Activated CD8-positive, alpha-beta T cell treated with anti-CD3 and anti-CD28 coated beads for 36 hours (primary cell): ENCODE measurements at regions not wholly inside any gene's neighbourhood (a gene's known extent, or its start where the extent isn't known, plus 50 kb on each side); places are given as distances from the start of the nearest gene placed in this dataset.

Experiments
- ATAC-seq: fragments of 200-7000 bp; cut with Tn5 transposase; one replicate; pipeline ENCODE4 v1.10.0; 2021; ENCODE audit warnings: mild to moderate bottlenecking, moderate library complexity
- CTCF ChIA-PET: fragments of 350-600 bp; sonication (Branson Sonifier 250); formaldehyde crosslinking; loops from one replicate; lab custom pipeline; 2021; ENCODE audit warnings: antibody characterized with exemption; lab: Charles Lee
- POLR2A ChIA-PET: fragments of 350-600 bp; sonication (Branson Sonifier 250); formaldehyde crosslinking; loops from one replicate; lab custom pipeline; 2021; ENCODE audit warnings: antibody characterized with exemption; lab: Charles Lee
- DNase-seq: peaks from one replicate; pipeline ENCODE4 v3.0.0-alpha.2; 2020
- H3K27ac Mint-ChIP-seq: one replicate; pipeline ENCODE4 v1.8.0; 2021; ENCODE audit warnings: mild to moderate bottlenecking, mixed read lengths
- H3K27me3 Mint-ChIP-seq: one replicate; pipeline ENCODE4 v1.8.0; 2021; ENCODE audit warnings: mixed read lengths
- H3K36me3 Mint-ChIP-seq: one replicate; pipeline ENCODE4 v1.8.0; 2021; ENCODE audit warnings: low read depth, mixed read lengths
- H3K4me1 Mint-ChIP-seq: one replicate; pipeline ENCODE4 v1.8.0; 2021; ENCODE audit warnings: low read depth, mixed read lengths
- H3K4me3 Mint-ChIP-seq: one replicate; pipeline ENCODE4 v1.8.0; 2021; ENCODE audit warnings: mild to moderate bottlenecking, moderate library complexity, mixed read lengths
- H3K9me3 Mint-ChIP-seq: one replicate; pipeline ENCODE4 v1.8.0; 2021; ENCODE audit warnings: mixed read lengths
- intact Hi-C: fragments of 100-400 bp; cut with micrococcal nuclease; formaldehyde crosslinking; loops from one replicate; pipeline ENCODE4 v1.10.0; 2022
- TF ChIP-seq, protein P1 (sequence below): fragments of 200-600 bp; IDR thresholded peaks from one replicate; pipeline ENCODE4 v1.8.0; 2022; ENCODE audit warnings: antibody characterized with exemption, mild to moderate bottlenecking

DNA sequence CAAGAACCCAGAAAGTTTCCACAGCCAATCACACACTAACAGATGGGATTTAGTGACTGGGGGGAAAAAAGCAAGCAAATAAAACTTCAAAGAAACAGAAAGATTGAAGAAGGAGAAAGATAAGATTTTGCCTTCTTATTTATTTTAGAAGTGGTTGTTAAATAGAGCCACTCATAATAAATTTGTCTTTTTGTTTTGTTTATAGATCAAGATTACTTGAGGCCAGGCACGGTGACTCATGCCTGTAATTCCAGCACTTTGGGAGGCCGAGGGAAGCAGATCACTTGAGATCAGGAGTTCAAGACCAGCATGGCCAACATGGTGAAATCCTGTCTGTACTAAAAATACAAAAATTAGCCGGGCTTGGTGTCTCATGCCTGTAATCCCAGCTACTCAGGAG, 94.9 kb upstream of the RANBP3L start:
- no peak overlapping the region for H3K27ac Mint-ChIP-seq
- intact Hi-C loops, result no loop called here
- H3K27me3 Mint-ChIP-seq, result no peaks in the 10 kb centered on the region
- TF ChIP-seq, protein P1, sequence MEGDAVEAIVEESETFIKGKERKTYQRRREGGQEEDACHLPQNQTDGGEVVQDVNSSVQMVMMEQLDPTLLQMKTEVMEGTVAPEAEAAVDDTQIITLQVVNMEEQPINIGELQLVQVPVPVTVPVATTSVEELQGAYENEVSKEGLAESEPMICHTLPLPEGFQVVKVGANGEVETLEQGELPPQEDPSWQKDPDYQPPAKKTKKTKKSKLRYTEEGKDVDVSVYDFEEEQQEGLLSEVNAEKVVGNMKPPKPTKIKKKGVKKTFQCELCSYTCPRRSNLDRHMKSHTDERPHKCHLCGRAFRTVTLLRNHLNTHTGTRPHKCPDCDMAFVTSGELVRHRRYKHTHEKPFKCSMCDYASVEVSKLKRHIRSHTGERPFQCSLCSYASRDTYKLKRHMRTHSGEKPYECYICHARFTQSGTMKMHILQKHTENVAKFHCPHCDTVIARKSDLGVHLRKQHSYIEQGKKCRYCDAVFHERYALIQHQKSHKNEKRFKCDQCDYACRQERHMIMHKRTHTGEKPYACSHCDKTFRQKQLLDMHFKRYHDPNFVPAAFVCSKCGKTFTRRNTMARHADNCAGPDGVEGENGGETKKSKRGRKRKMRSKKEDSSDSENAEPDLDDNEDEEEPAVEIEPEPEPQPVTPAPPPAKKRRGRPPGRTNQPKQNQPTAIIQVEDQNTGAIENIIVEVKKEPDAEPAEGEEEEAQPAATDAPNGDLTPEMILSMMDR, result no peak
- POLR2A ChIA-PET, result no interaction called here
- CTCF ChIA-PET, result no interaction called here
- H3K4me3 Mint-ChIP-seq, result no peak overlapping the region
- no peaks in the 10 kb centered on the region for H3K4me1 Mint-ChIP-seq
- no peak for DNase-seq
- H3K9me3 Mint-ChIP-seq, result no peaks in the 10 kb centered on the region
- no peaks in the 10 kb centered on the region for H3K36me3 Mint-ChIP-seq
- no peak for ATAC-seq

DNA sequence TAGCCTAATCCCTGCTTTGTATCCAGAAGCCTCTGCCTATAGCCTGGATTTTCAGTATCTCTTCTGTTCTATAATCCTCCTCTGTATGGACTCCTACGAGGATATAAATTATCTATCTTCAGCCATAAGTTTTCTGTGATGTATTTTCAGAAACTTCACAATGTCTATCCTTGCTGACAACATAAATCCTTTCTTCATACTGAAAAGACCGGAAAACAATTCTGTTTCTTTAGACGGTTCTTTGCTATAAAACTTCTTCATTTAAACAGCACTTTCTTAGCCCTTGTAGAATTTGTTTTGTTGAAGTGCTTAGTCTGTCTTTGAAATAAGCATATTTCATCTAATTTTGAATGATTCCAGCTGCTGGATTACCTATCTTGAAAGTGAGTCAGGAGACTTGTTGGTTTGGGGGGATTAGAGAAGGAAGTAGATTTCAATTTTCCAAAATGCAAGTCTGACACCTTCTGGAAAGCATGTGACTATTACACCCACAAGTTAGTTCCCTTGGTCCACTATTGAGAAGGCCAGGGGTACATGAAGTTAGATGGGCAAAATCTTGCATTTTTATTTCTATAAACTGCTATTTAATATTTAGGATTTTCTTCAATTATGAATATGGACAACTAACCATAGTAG, 96.3 kb upstream of the RANBP3L start:
- Mint-ChIP-seq H3K9me3 (no peaks in the 10 kb centered on the region), H3K4me3 (no peak overlapping the region), H3K27me3 (no peaks in the 10 kb centered on the region), H3K27ac (no peak overlapping the region), H3K4me1 (no peaks in the 10 kb centered on the region), H3K36me3 (no peaks in the 10 kb centered on the region)
- ChIA-PET CTCF (no interaction called here), POLR2A (no interaction called here)
- TF ChIP-seq, protein P1, result no peak
- DNase-seq (no peak), ATAC-seq (no peak)
- intact Hi-C loops, result no loop called here

DNA sequence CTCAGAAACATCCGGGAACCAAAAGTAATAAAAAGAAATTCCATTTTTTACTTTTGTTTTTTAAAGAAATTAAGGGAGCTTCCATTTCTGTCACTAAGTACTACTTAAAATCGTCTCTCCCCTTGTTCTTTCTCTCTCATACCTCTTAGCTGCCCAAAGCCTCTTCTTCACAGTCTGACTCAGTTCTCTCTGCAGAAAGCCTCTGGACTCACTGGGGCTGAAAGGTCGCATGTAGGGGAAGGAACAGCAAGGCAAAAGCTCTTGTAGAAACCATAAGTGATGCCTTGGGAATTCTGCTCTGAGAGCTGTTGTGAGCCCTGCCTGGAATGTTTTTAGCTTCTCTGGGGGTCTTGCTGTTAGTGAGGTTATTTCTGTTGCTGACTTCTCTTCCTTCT, 100.8 kb upstream of the RANBP3L start:
- ChIA-PET POLR2A (no interaction called here), CTCF (no interaction called here)
- H3K4me3 Mint-ChIP-seq, result no peak overlapping the region
- H3K9me3 Mint-ChIP-seq, result no peaks in the 10 kb centered on the region
- TF ChIP-seq, protein P1, result no peak
- ATAC-seq (no peak), DNase-seq (no peak)
- H3K27me3 Mint-ChIP-seq, result peaks cover 2% of the 10 kb centered on the region
- intact Hi-C loops, result no loop called here
- H3K4me1 Mint-ChIP-seq, result no peaks in the 10 kb centered on the region
- H3K36me3 Mint-ChIP-seq, result no peaks in the 10 kb centered on the region
- no peak overlapping the region for H3K27ac Mint-ChIP-seq

DNA sequence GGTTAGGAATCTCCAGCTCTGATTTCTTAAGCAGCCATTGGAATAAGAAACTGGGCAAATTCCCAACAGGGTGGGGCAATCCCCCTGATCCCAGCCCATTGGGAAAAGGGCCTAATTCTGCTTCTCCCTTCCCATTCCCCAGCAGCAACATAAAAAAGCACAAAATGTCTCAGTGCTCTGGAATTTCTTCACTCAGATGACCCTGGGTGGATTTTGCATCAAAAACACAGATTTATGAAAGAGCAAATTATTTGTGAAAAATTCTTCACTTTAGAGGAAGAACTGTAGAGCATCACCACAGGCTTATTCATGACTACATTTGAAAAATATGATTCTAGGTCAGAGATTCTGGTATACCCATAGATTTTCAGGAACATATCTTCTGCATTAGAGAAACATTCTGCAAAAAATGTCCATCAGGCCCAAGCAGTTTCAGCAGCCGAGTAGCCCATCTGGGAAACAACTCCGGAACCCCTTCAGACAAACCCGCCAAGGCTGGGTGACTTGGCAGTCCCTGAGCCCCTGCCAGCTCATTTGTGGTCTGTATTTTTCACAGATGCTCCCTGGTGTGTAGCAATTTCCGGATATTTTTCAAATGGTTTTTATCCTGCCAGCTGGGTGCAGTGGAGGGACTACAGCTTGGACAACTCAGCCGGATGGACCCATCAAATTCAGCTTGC, 102.1 kb upstream of the RANBP3L start:
- peaks cover 4% of the 10 kb centered on the region for H3K27me3 Mint-ChIP-seq
- H3K27ac Mint-ChIP-seq, result no peak overlapping the region
- H3K36me3 Mint-ChIP-seq, result no peaks in the 10 kb centered on the region
- H3K4me1 Mint-ChIP-seq, result no peaks in the 10 kb centered on the region
- POLR2A ChIA-PET, result no interaction called here
- intact Hi-C loops, result no loop called here
- DNase-seq (no peak), ATAC-seq (no peak)
- CTCF ChIA-PET, result interaction anchor here (0.9 kb wide), 1 partner anchor 139 kb away, joined by 3 read pairs; no protein-coding TSS in a partner anchor
- no peak overlapping the region for H3K4me3 Mint-ChIP-seq
- no peaks in the 10 kb centered on the region for H3K9me3 Mint-ChIP-seq
- TF ChIP-seq, protein P1, result no peak

DNA sequence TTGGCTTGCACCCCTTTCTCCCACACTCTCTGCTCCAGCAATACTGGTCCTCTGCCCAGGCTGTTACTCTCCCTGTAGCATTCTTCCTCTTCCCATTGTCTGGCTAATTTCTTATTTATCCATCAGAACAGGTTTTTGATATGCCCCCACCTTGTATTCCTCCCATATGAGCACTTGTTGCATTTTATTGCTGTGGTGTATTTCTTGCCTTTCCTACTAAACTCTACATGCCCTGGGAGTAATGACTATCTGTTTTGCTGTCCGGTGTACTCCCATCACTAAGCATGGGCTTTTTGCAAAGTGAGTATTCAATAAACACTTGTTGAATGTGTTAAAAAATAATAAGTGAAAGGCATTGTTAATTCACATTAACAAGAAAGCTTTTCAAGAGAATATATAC, 104.3 kb upstream of the RANBP3L start:
- Mint-ChIP-seq H3K27me3 (peaks cover 5% of the 10 kb centered on the region), H3K36me3 (no peaks in the 10 kb centered on the region), H3K4me3 (no peak overlapping the region), H3K4me1 (no peaks in the 10 kb centered on the region), H3K9me3 (no peaks in the 10 kb centered on the region), H3K27ac (no peak overlapping the region)
- TF ChIP-seq, protein P1, result no peak
- CTCF ChIA-PET, result no interaction called here
- DNase-seq (no peak), ATAC-seq (no peak)
- POLR2A ChIA-PET, result no interaction called here
- intact Hi-C loops, result no loop called here
